WTC11 (cell line): ENCODE measurements at regions not wholly inside any gene's neighbourhood (a gene's known extent, or its start where the extent isn't known, plus 50 kb on each side); places are given as distances from the start of the nearest gene placed in this dataset.

Experiments
- ATAC-seq: fragments of 200-7000 bp; cut with Tn5 transposase; 2 replicates; pipeline ENCODE4 v1.10.0; 2021; ENCODE audit warnings: mild to moderate bottlenecking, moderate library complexity
- CTCF ChIA-PET: fragments of 300-600 bp; sonication (Branson Sonifier 250); formaldehyde crosslinking; loops from one replicate; lab custom pipeline; 2021; ENCODE audit warnings: antibody characterized with exemption; lab: Charles Lee
- POLR2A ChIA-PET: fragments of 350-600 bp; sonication (Branson Sonifier 250); formaldehyde crosslinking; loops from one replicate; lab custom pipeline; 2021; ENCODE audit warnings: antibody characterized with exemption; lab: Charles Lee
- DNase-seq: peaks from one replicate; pipeline ENCODE4 v3.0.0; 2021; ENCODE audit warnings: low spot score
- H3K27ac Mint-ChIP-seq: 2 replicates; pipeline ENCODE4 v1.8.0; 2021; ENCODE audit warnings: mixed read lengths
- H3K27me3 Mint-ChIP-seq: 2 replicates; pipeline ENCODE4 v1.8.0; 2021; ENCODE audit warnings: low read depth, mild to moderate bottlenecking, moderate library complexity, mixed read lengths
- H3K36me3 Mint-ChIP-seq: 2 replicates; pipeline ENCODE4 v1.8.0; 2021; ENCODE audit warnings: mixed read lengths
- H3K4me1 Mint-ChIP-seq: 2 replicates; pipeline ENCODE4 v1.8.0; 2022; ENCODE audit warnings: mixed read lengths
- H3K4me3 Mint-ChIP-seq: 2 replicates; pipeline ENCODE4 v1.8.0; 2021; ENCODE audit warnings: mild to moderate bottlenecking, moderate library complexity, mixed read lengths
- H3K9me3 Mint-ChIP-seq: 2 replicates; pipeline ENCODE4 v1.8.0; 2021; ENCODE audit warnings: mixed read lengths
- ATF2 ChIP-seq: sonication (generic); formaldehyde crosslinking; IDR thresholded peaks from 2 replicates; pipeline ENCODE4 v1.8.1; 2022; ENCODE audit warnings: low read depth, missing genetic modification reagents, borderline replicate concordance
- CBFB ChIP-seq: sonication (generic); formaldehyde crosslinking; IDR thresholded peaks from 2 replicates; pipeline ENCODE4 v1.8.1; 2022; ENCODE audit warnings: mild to moderate bottlenecking, low read depth, missing genetic modification reagents
- CREB1 ChIP-seq: sonication (generic); formaldehyde crosslinking; IDR thresholded peaks from 2 replicates; pipeline ENCODE4 v1.8.0; 2023; ENCODE audit warnings: mild to moderate bottlenecking, missing genetic modification reagents
- E2F5 ChIP-seq: sonication (generic); formaldehyde crosslinking; IDR thresholded peaks from 2 replicates; pipeline ENCODE4 v1.8.1; 2022; ENCODE audit warnings: mild to moderate bottlenecking, moderate library complexity, missing genetic modification reagents
- ESRRA ChIP-seq: sonication (generic); formaldehyde crosslinking; IDR thresholded peaks from 2 replicates; pipeline ENCODE4 v1.8.1; 2022; ENCODE audit warnings: mild to moderate bottlenecking, missing genetic modification reagents, borderline replicate concordance
- ETV6 ChIP-seq: sonication (generic); formaldehyde crosslinking; IDR thresholded peaks from 2 replicates; pipeline ENCODE4 v1.8.1; 2022; ENCODE audit warnings: mild to moderate bottlenecking, missing genetic modification reagents
- MLX ChIP-seq: sonication (generic); formaldehyde crosslinking; IDR thresholded peaks from 2 replicates; pipeline ENCODE4 v1.8.1; 2023; ENCODE audit warnings: mild to moderate bottlenecking, missing genetic modification reagents, moderate library complexity
- NFYB ChIP-seq: sonication (generic); formaldehyde crosslinking; conservative IDR thresholded peaks from 2 replicates; pipeline ENCODE4 v1.8.0; 2022; ENCODE audit warnings: low read depth, missing genetic modification reagents
- NR1H2 ChIP-seq: sonication (generic); formaldehyde crosslinking; IDR thresholded peaks from 2 replicates; pipeline ENCODE4 v1.9.0; 2021; ENCODE audit warnings: mild to moderate bottlenecking, moderate library complexity, missing genetic modification reagents
- OVOL2 ChIP-seq: fragments of 250-450 bp; sonication (Bioruptor Pico); IDR thresholded peaks from 2 replicates; pipeline ENCODE4 v1.9.0; 2021; ENCODE audit warnings: mild to moderate bottlenecking, borderline replicate concordance
- PRDM15 ChIP-seq: sonication (generic); formaldehyde crosslinking; IDR thresholded peaks from 2 replicates; pipeline ENCODE4 v1.8.0; 2022; ENCODE audit warnings: missing genetic modification reagents
- RORB ChIP-seq: fragments of 250-450 bp; sonication (Bioruptor Pico); IDR thresholded peaks from 2 replicates; pipeline ENCODE4 v1.9.0; 2021; ENCODE audit warnings: mild to moderate bottlenecking
- SMAD4 ChIP-seq: sonication (generic); formaldehyde crosslinking; IDR thresholded peaks from 2 replicates; pipeline ENCODE4 v1.8.0; 2022; ENCODE audit warnings: mild to moderate bottlenecking, missing genetic modification reagents
- ZNF121 ChIP-seq: sonication (generic); formaldehyde crosslinking; IDR thresholded peaks from 2 replicates; pipeline ENCODE4 v1.8.0; 2023; ENCODE audit warnings: missing genetic modification reagents
- ZNF138 ChIP-seq: sonication (generic); formaldehyde crosslinking; conservative IDR thresholded peaks from 2 replicates; pipeline ENCODE4 v1.8.1; 2022; ENCODE audit warnings: mild to moderate bottlenecking, moderate library complexity, missing genetic modification reagents
- ZNF396 ChIP-seq: fragments of 250-450 bp; sonication (Bioruptor Pico); IDR thresholded peaks from 2 replicates; pipeline ENCODE4 v1.8.0; 2021; ENCODE audit warnings: mild to moderate bottlenecking, moderate library complexity, borderline replicate concordance
- TF ChIP-seq, protein P1 (sequence below): sonication (generic); formaldehyde crosslinking; IDR thresholded peaks from 2 replicates; pipeline ENCODE4 v1.8.0; 2023; ENCODE audit warnings: mild to moderate bottlenecking, missing genetic modification reagents
- TF ChIP-seq, protein P2 (sequence below): sonication (generic); formaldehyde crosslinking; IDR thresholded peaks from 2 replicates; pipeline ENCODE4 v1.8.1; 2022; ENCODE audit warnings: missing genetic modification reagents, borderline replicate concordance
- TF ChIP-seq, protein P3 (sequence below): fragments of 200-600 bp; IDR thresholded peaks from 2 replicates; pipeline ENCODE4 v1.8.0; 2022; ENCODE audit warnings: antibody characterized with exemption

DNA sequence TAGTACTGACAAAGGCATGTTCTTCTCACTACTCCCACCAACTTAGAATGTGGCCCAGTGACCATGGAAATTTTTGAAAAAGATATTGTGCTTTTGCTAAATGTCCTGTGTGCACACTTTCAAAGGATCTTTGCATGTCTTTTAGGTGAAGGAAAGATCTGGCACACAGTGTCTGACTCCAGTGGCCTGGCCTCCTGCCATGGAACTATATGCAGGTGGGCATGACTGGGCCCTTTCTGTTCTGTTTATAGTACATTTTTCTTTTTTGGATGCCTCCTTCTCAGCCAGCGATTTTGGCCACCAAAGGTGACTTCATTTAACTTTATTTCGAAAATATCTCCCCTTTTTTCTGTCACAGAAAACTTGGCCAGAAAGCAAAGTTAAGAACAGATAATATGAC lies 999.7 kb upstream of the PIK3C3 start:
- no peak for TF ChIP-seq ZNF396
- TF ChIP-seq ETV6, result no peak
- TF ChIP-seq, protein P1, sequence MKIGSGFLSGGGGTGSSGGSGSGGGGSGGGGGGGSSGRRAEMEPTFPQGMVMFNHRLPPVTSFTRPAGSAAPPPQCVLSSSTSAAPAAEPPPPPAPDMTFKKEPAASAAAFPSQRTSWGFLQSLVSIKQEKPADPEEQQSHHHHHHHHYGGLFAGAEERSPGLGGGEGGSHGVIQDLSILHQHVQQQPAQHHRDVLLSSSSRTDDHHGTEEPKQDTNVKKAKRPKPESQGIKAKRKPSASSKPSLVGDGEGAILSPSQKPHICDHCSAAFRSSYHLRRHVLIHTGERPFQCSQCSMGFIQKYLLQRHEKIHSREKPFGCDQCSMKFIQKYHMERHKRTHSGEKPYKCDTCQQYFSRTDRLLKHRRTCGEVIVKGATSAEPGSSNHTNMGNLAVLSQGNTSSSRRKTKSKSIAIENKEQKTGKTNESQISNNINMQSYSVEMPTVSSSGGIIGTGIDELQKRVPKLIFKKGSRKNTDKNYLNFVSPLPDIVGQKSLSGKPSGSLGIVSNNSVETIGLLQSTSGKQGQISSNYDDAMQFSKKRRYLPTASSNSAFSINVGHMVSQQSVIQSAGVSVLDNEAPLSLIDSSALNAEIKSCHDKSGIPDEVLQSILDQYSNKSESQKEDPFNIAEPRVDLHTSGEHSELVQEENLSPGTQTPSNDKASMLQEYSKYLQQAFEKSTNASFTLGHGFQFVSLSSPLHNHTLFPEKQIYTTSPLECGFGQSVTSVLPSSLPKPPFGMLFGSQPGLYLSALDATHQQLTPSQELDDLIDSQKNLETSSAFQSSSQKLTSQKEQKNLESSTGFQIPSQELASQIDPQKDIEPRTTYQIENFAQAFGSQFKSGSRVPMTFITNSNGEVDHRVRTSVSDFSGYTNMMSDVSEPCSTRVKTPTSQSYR (CRISPR knock-in tag), result no peak
- TF ChIP-seq ZNF121 (CRISPR knock-in tag), result no peak
- TF ChIP-seq NFYB, result no peak
- TF ChIP-seq RORB, result no peak
- TF ChIP-seq MLX (CRISPR knock-in tag), result no peak
- TF ChIP-seq ZNF138 (CRISPR knock-in tag), result no peak
- TF ChIP-seq, all 79 proteins: peak for 0

DNA sequence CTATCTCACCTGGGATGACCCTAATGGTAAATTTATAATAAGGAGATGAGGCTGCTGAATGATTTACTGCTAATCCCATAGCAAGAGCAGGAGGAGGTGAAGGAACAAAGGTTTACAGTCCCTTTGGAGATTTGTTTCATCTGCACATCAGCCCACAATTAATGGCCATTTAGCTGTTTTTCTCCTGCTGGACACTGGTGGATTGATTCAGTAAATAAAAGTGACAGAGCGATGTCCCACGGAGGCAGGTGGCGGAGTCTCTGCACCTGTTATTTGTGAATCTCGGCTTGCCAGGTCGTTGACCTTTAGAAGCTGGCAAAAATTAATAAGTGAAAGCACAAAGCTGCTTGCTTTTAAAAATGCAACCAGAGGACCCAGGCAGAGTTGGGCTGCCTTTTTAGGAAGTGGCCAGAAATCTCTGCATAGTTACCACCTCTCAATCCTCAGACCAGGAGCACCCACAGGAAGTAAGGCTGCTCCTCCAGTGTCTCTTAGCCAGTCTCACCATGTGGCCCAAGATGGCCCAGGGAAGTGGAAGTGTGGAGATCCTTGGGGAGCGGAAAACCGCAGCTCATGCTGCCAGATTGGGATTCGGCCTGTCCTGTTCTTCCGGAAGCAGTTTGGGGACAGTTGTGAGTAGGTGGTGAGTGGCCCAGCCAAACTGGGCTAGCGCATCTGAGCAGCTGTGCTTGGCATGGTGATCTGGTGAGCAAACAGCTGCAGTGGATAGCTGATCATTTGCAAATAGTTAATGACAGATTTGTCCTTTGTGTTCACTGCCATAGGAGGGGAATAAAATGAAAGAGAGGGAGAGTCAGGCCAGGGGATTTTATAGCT lies 1005.7 kb upstream of the PIK3C3 start:
- CTCF ChIA-PET, result no interaction called here
- POLR2A ChIA-PET, result no interaction called here
- no peak overlapping the region for H3K4me3 Mint-ChIP-seq
- peaks cover 15% of the 10 kb centered on the region for H3K36me3 Mint-ChIP-seq
- peaks cover 23% of the 10 kb centered on the region for H3K4me1 Mint-ChIP-seq
- TF ChIP-seq, protein P2, sequence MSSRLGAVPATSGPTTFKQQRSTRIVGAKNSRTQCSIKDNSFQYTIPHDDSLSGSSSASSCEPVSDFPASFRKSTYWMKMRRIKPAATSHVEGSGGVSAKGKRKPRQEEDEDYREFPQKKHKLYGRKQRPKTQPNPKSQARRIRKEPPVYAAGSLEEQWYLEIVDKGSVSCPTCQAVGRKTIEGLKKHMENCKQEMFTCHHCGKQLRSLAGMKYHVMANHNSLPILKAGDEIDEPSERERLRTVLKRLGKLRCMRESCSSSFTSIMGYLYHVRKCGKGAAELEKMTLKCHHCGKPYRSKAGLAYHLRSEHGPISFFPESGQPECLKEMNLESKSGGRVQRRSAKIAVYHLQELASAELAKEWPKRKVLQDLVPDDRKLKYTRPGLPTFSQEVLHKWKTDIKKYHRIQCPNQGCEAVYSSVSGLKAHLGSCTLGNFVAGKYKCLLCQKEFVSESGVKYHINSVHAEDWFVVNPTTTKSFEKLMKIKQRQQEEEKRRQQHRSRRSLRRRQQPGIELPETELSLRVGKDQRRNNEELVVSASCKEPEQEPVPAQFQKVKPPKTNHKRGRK, result 0 out of 2 replicates have a peak, but pooled peaks have one; percentile 52
- TF ChIP-seq SMAD4 (CRISPR knock-in tag), result no peak
- TF ChIP-seq, all 79 proteins: peak for 1
- Mint-ChIP-seq H3K27ac (no peak overlapping the region), H3K27me3 (no peaks in the 10 kb centered on the region), H3K9me3 (peaks cover 24% of the 10 kb centered on the region)
- no peak for ATAC-seq
- DNase-seq, result no peak

More for the DNA sequence above, 999.7 kb upstream of the PIK3C3 start:
- Mint-ChIP-seq H3K27ac (no peak overlapping the region), H3K4me3 (no peak overlapping the region), H3K9me3 (peaks cover 25% of the 10 kb centered on the region), H3K4me1 (peaks cover 17% of the 10 kb centered on the region), H3K27me3 (no peaks in the 10 kb centered on the region), H3K36me3 (peaks cover 15% of the 10 kb centered on the region)
- POLR2A ChIA-PET, result no interaction called here
- no peak for DNase-seq
- CTCF ChIA-PET, result no interaction called here
- no peak for ATAC-seq

- H3K4me1 Mint-ChIP-seq, result peaks cover 10% of the 10 kb centered on the region
- ChIA-PET CTCF (interaction anchor here (2.4 kb wide), 1 partner anchor 10 kb away, joined by 18 read pairs; no protein-coding TSS in a partner anchor), POLR2A (no interaction called here)
- DNase-seq, result no peak
- no peak overlapping the region for H3K4me3 Mint-ChIP-seq
- H3K27me3 Mint-ChIP-seq, result no peaks in the 10 kb centered on the region
- ATAC-seq, result no peak
- H3K36me3 Mint-ChIP-seq, result no peaks in the 10 kb centered on the region
- no peak overlapping the region for H3K27ac Mint-ChIP-seq
- 0 out of 2 replicates have a peak, but pooled peaks cover 3% of the 10 kb centered on the region for H3K9me3 Mint-ChIP-seq
- TF ChIP-seq NR1H2 (CRISPR knock-in tag), result no peak
- TF ChIP-seq, protein P3, sequence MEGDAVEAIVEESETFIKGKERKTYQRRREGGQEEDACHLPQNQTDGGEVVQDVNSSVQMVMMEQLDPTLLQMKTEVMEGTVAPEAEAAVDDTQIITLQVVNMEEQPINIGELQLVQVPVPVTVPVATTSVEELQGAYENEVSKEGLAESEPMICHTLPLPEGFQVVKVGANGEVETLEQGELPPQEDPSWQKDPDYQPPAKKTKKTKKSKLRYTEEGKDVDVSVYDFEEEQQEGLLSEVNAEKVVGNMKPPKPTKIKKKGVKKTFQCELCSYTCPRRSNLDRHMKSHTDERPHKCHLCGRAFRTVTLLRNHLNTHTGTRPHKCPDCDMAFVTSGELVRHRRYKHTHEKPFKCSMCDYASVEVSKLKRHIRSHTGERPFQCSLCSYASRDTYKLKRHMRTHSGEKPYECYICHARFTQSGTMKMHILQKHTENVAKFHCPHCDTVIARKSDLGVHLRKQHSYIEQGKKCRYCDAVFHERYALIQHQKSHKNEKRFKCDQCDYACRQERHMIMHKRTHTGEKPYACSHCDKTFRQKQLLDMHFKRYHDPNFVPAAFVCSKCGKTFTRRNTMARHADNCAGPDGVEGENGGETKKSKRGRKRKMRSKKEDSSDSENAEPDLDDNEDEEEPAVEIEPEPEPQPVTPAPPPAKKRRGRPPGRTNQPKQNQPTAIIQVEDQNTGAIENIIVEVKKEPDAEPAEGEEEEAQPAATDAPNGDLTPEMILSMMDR, result no peak
- no peak for TF ChIP-seq E2F5 (CRISPR knock-in tag)
- no peak for TF ChIP-seq ATF2 (CRISPR knock-in tag)
- TF ChIP-seq OVOL2 (CRISPR knock-in tag), result no peak
- TF ChIP-seq CBFB (CRISPR knock-in tag), result no peak
- TF ChIP-seq PRDM15 (CRISPR knock-in tag), result no peak
- no peak for TF ChIP-seq CREB1 (CRISPR knock-in tag)
- TF ChIP-seq ESRRA (CRISPR knock-in tag), result no peak
These were observed 1010.5 kb upstream of the PIK3C3 start for GRCh38 chr18:40944576-40944975.
